Stimulated activated naive CD4-positive, alpha-beta T cell treated with Interleukin-2 at 50 U/mL for 16 hours (primary cell): ENCODE measurements at regions not wholly inside any gene's neighbourhood (a gene's known extent, or its start where the extent isn't known, plus 50 kb on each side); places are given as distances from the start of the nearest gene placed in this dataset.

Experiments used
- DNase-seq: peaks from one replicate; lab custom pipeline; 2025; lab: John Stamatoyannopoulos, UW

- no peak for DNase-seq
These were observed 67.3 kb upstream of the KLF12 start for GRCh38 chr13:74201530-74201929.

GRCh38 chr13:74200081-74200480, 65.9 kb upstream of the KLF12 start:
- no peak for DNase-seq

GRCh38 chr13:74197677-74198429, 63.6 kb upstream of the KLF12 start:
- no peak for DNase-seq

- DNase-seq: no peak
These were observed 60.6 kb upstream of the KLF12 start for GRCh38 chr13:74194846-74195245.

- DNase-seq: no peak
These were observed 59.2 kb upstream of the KLF12 start for GRCh38 chr13:74193391-74193790.

- no peak for DNase-seq
These were observed 57.2 kb upstream of the KLF12 start for GRCh38 chr13:74191410-74191809.

- DNase-seq: no peak
These were observed 56.8 kb upstream of the KLF12 start for GRCh38 chr13:74190999-74191398.

- DNase-seq: no peak
These were observed 53.4 kb upstream of the KLF12 start for GRCh38 chr13:74187564-74187963.

- DNase-seq: no peak
These were observed 50.1 kb upstream of the KLF12 start for GRCh38 chr13:74184283-74184682.
